Endothelial cell of umbilical vein (primary cell): ENCODE measurements at regions not wholly inside any gene's neighbourhood (a gene's known extent, or its start where the extent isn't known, plus 50 kb on each side); places are given as distances from the start of the nearest gene placed in this dataset.

Experiments used
- BruUV-seq: library from RNA; stranded (reverse); fragments of 400-500 nt; replicated peaks from 2 replicates; lab custom pipeline; 2021; lab: Mats Ljungman, UMichigan
- CTCF ChIA-PET: fragments of 300-600, 350-600 bp; sonication (Branson Sonifier 250); formaldehyde crosslinking; loops from one replicate; lab custom pipeline; 2021; ENCODE audit warnings: antibody characterized with exemption, inconsistent platforms; lab: Charles Lee
- POLR2A ChIA-PET: fragments of 300-600, 350-600 bp; sonication (Branson Sonifier 250); formaldehyde crosslinking; loops from one replicate; lab custom pipeline; 2021; ENCODE audit warnings: antibody characterized with exemption, inconsistent platforms; lab: Charles Lee
- DNase-seq: peaks from one replicate; pipeline ENCODE4 v3.0.0-alpha.2; 2011; ENCODE audit warnings: low read depth, low spot score
- FAIRE-seq: peaks from 2 replicates; lab custom pipeline; 2011; peaks lifted over from hg19 to GRCh38; lab: Jason Lieb, UNC
- H2AFZ ChIP-seq: 2 replicates; pipeline ENCODE4 v1.6.0; 2012; ENCODE audit warnings: low read depth, low read length, control low read depth, inconsistent platforms
- H3K27ac ChIP-seq: 2 replicates; pipeline ENCODE4 v1.5.1; 2011; ENCODE audit warnings: low read depth, mild to moderate bottlenecking, control low read depth, low read length, moderate library complexity; ENCODE audit not compliant: insufficient read depth
- H3K27me3 ChIP-seq, 2 experiments: 2 replicates each; pipeline versions ENCODE4 v1.6.0 to v1.6.1; 2011; ENCODE audit warnings: low read length in 2 of 2, mixed read lengths in 1 of 2; ENCODE audit not compliant: control insufficient read depth in 2 of 2, insufficient read depth in 2 of 2
- H3K36me3 ChIP-seq, 2 experiments: 2 replicates in 1 of 2; 3 replicates in 1 of 2; pipeline ENCODE4 v1.5.1; 2011; ENCODE audit warnings: low read length in 2 of 2, mild to moderate bottlenecking in 1 of 2, moderate library complexity in 1 of 2; ENCODE audit not compliant: control insufficient read depth in 2 of 2, insufficient read depth in 2 of 2; ENCODE audit errors: extremely low read depth in 1 of 2
- H3K4me1 ChIP-seq: 3 replicates; pipeline ENCODE4 v1.5.1; 2011; ENCODE audit warnings: mild to moderate bottlenecking, low read length; ENCODE audit not compliant: control insufficient read depth, insufficient read depth; ENCODE audit errors: extremely low read depth
- H3K4me2 ChIP-seq: 2 replicates; pipeline ENCODE4 v1.6.1; 2011; ENCODE audit warnings: low read length, control low read depth, mixed read lengths; ENCODE audit not compliant: insufficient read depth
- H3K4me3 ChIP-seq, 3 experiments: fragments of 200-600 bp in 1 of 3; sonication (generic), shearing (Covaris generic) in 1 of 3; replicated peaks in 1 of 3; 2 replicates each; pipeline ENCODE4 v1.5.1; 2011 to 2016; ENCODE audit warnings: control low read depth in 3 of 3, low read length in 3 of 3, mild to moderate bottlenecking in 2 of 3, inconsistent platforms in 1 of 3, low read depth in 1 of 3, moderate library complexity in 1 of 3; ENCODE audit not compliant: insufficient read depth in 1 of 3
- H3K79me2 ChIP-seq: 2 replicates; pipeline ENCODE4 v1.6.0; 2012; ENCODE audit warnings: low read length, inconsistent platforms; ENCODE audit not compliant: control insufficient read depth, insufficient read depth
- H3K9ac ChIP-seq: replicated peaks from 2 replicates; pipeline ENCODE3; 2011; ENCODE audit warnings: low read length, control low read depth; ENCODE audit not compliant: insufficient read depth; ENCODE audit errors: extremely low read depth
- H3K9me1 ChIP-seq: replicated peaks from 3 replicates; pipeline ENCODE4 v1.6.0; 2011; ENCODE audit warnings: mild to moderate bottlenecking, low read length; ENCODE audit not compliant: control insufficient read depth, insufficient read depth; ENCODE audit errors: extremely low read depth
- H3K9me3 ChIP-seq: replicated peaks from 2 replicates; pipeline ENCODE4 v1.5.1; 2012; ENCODE audit warnings: low read length, inconsistent platforms; ENCODE audit not compliant: control insufficient read depth, insufficient read depth
- H4K20me1 ChIP-seq: replicated peaks from 2 replicates; pipeline ENCODE3; 2011; ENCODE audit warnings: mild to moderate bottlenecking, low read length; ENCODE audit not compliant: control insufficient read depth, insufficient read depth; ENCODE audit errors: extremely low read depth
- EZH2 ChIP-seq: IDR thresholded peaks from 2 replicates; pipeline ENCODE4 v1.6.1; 2012; ENCODE audit warnings: borderline replicate concordance, low read depth, mild to moderate bottlenecking, moderate library complexity, low read length, inconsistent platforms; ENCODE audit not compliant: severe bottlenecking
- FOS ChIP-seq: IDR thresholded peaks from 2 replicates; pipeline ENCODE4 v1.6.1; 2011; ENCODE audit warnings: mild to moderate bottlenecking, low read length, moderate library complexity, borderline replicate concordance; ENCODE audit not compliant: insufficient read depth
- GATA2 ChIP-seq: IDR thresholded peaks from 2 replicates; pipeline ENCODE4 v1.7.0; 2011; ENCODE audit warnings: low read depth, mild to moderate bottlenecking, moderate library complexity, mixed read lengths, low read length; ENCODE audit not compliant: insufficient read length, insufficient read depth
- JUN ChIP-seq: IDR thresholded peaks from 2 replicates; pipeline ENCODE4 v1.6.1; 2011; ENCODE audit warnings: borderline replicate concordance, low read depth; ENCODE audit not compliant: insufficient read length, insufficient read depth
- MYC ChIP-seq: IDR thresholded peaks from one replicate; pipeline ENCODE4 v1.6.1; 2011; ENCODE audit warnings: mild to moderate bottlenecking, low read depth, low read length
- POLR2A ChIP-seq: IDR thresholded peaks from 2 replicates; pipeline ENCODE4 v1.6.1; 2012; ENCODE audit warnings: low read depth, mild to moderate bottlenecking, control low read depth, low read length
- POLR2AphosphoS5 ChIP-seq: IDR thresholded peaks from 2 replicates; pipeline ENCODE4 v1.6.1; 2012; ENCODE audit warnings: low read depth, mild to moderate bottlenecking, control low read depth, low read length, moderate library complexity; ENCODE audit not compliant: insufficient read depth
- dilution Hi-C: fragments of 300-500 bp; cut with MboI; formaldehyde crosslinking; loops from one replicate; pipeline ENCODE4 v1.15.0; 2019; ENCODE audit warnings: low sequenced_read_pairs; ENCODE audit not compliant: extremely low pct_ligation_motif_present
- intact Hi-C: fragments of 100-400 bp; cut with micrococcal nuclease; formaldehyde crosslinking; loops from one replicate; pipeline ENCODE4 v1.10.0; 2022
- TF ChIP-seq, protein P1 (sequence below), 2 donors: IDR thresholded peaks; 1 replicate in 1 of 2; 2 replicates in 1 of 2; pipeline ENCODE4 v1.5.1; 2011; ENCODE audit warnings: low read length in 2 of 2, mild to moderate bottlenecking in 2 of 2, moderate library complexity in 2 of 2, control low read depth in 1 of 2, inconsistent platforms in 1 of 2, low read depth in 1 of 2; ENCODE audit not compliant: insufficient read depth in 1 of 2; ENCODE audit errors: extremely low read depth in 1 of 2
- TF ChIP-seq, protein P2 (sequence below): IDR thresholded peaks from 2 replicates; pipeline ENCODE4 v1.6.1; 2011; ENCODE audit not compliant: insufficient read depth, insufficient read length

DNA sequence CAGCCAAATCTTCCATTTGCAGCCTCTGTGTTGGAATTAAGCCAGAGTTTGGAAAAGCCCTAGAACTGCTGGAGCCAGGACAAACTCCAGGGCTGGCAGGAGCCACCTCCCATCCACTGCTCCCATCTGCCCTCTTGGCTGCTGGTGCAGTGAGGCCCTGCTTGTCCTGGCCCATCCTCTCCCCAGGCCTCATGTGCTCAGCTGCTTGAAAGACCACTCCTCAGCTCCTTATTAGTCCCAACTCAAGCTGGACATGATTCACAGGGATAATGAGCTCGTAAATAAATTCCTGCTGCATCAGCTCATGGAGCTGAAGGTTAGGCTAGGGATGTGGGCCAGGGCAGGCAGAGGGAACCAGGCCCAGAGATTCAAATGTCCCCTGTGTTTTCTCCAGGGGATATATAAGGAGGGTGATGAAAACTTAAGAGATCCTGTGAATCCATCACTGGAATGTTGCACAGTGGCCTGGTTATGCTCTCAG, 282.8 kb downstream of the RPS24 start:
- dilution Hi-C loops (no loop called here), intact Hi-C loops (no loop called here)
- peaks cover 3 to 5% of the 10 kb centered on the region in 2 experiments for H3K27me3 ChIP-seq
- H3K9ac ChIP-seq: no peak overlapping the region
- H2AFZ ChIP-seq: no peak overlapping the region
- DNase-seq (peak; percentile 10), FAIRE-seq (no peak)
- BruUV-seq: no TSS peak
- H3K4me1 ChIP-seq: peaks cover 5% of the 10 kb centered on the region
- ChIA-PET CTCF (interaction anchor here (1.3 kb wide), 1 partner anchor 334 kb away, joined by 3 read pairs; no protein-coding TSS in a partner anchor), POLR2A (no interaction called here)
- H3K36me3 ChIP-seq: no peaks in the 10 kb centered on the region
- H3K9me1 ChIP-seq: no peaks in the 10 kb centered on the region
- no peak overlapping the region for H3K27ac ChIP-seq
- no peak overlapping the region for H3K4me2 ChIP-seq
- no peaks in the 10 kb centered on the region for H4K20me1 ChIP-seq
- H3K79me2 ChIP-seq: no peaks in the 10 kb centered on the region
- no peak overlapping the region for H3K4me3 ChIP-seq
- H3K9me3 ChIP-seq: no peaks in the 10 kb centered on the region
- TF ChIP-seq POLR2A (no peak), FOS (no peak), EZH2 (no peak), POLR2AphosphoS5 (no peak), MYC (no peak), JUN (no peak), GATA2 (no peak)
- TF ChIP-seq, protein P1, sequence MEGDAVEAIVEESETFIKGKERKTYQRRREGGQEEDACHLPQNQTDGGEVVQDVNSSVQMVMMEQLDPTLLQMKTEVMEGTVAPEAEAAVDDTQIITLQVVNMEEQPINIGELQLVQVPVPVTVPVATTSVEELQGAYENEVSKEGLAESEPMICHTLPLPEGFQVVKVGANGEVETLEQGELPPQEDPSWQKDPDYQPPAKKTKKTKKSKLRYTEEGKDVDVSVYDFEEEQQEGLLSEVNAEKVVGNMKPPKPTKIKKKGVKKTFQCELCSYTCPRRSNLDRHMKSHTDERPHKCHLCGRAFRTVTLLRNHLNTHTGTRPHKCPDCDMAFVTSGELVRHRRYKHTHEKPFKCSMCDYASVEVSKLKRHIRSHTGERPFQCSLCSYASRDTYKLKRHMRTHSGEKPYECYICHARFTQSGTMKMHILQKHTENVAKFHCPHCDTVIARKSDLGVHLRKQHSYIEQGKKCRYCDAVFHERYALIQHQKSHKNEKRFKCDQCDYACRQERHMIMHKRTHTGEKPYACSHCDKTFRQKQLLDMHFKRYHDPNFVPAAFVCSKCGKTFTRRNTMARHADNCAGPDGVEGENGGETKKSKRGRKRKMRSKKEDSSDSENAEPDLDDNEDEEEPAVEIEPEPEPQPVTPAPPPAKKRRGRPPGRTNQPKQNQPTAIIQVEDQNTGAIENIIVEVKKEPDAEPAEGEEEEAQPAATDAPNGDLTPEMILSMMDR (IDR thresholded peaks at IDR 0.05; ENCODE audit: extremely low read depth in 1 of 2, insufficient read depth in 1 of 2, low read depth in 1 of 2, low read length in 2 of 2): no peak
- TF ChIP-seq, protein P2, sequence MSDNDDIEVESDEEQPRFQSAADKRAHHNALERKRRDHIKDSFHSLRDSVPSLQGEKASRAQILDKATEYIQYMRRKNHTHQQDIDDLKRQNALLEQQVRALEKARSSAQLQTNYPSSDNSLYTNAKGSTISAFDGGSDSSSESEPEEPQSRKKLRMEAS: no peak
